ENCODE measurements at regions not wholly inside any gene's neighbourhood (a gene's known extent, or its start where the extent isn't known, plus 50 kb on each side); places are given as distances from the start of the nearest gene placed in this dataset.
"Not testable (repeated sequence)": the region's sequence is repeated elsewhere in the genome, so short reads cannot be mapped to it uniquely, and the experiment has no call there.

DNA sequence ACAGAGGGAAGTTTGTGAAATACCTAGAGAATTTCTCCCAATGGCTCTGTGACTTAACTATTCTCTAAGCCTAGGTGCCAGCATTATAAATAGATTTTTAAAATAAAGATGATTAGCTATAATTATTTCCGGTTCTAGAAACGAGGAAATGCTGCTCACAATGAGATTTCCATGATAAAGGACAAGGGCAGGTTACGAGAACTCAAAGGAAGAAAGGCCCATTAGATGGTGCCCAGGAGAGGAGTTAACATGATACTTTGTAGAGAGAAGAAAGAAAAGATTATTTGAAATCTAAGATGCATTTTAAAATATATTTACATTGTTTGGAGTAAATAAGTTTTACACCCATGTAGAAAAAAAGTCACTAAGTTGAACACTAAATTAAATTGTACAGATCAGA, 538.3 kb upstream of the PTGER4 start:
- no peaks in the 10 kb centered on the region for H3K9me3 ChIP-seq
- Mint-ChIP-seq H3K4me3 (no peak overlapping the region), H3K36me3 (peaks cover 3% of the 10 kb centered on the region), H3K4me1 (no peaks in the 10 kb centered on the region), H3K27me3 (no peaks in the 10 kb centered on the region), H3K27ac (no peak overlapping the region), H3K9me3 (no peaks in the 10 kb centered on the region)
- DNase-seq: no peak
- H3K4me1 ChIP-seq (ENCODE audit: control insufficient read depth in 1 of 2, extremely low read depth in 1 of 2, insufficient read depth in 2 of 2, low read length in 2 of 2): no peaks in the 10 kb centered on the region
- POLR2A ChIA-PET: interaction anchor here in 1 of 2 donors (0.7 kb wide), 1 partner anchor 542 kb away, joined by 3 read pairs; no protein-coding TSS in a partner anchor
- H3K36me3 ChIP-seq (ENCODE audit: control insufficient read depth in 2 of 2, extremely low read depth in 1 of 2, insufficient read depth in 1 of 2, low read length in 1 of 2): no peaks in the 10 kb centered on the region
- WGBS (ENCODE audit: insufficient coverage): 92% methylated on average over 3 of the region's 3 CpGs
- no peak overlapping the region for H3K27ac ChIP-seq (ENCODE audit: low read length)
- H3K4me3 ChIP-seq (ENCODE audit: control insufficient read depth in 1 of 2, extremely low read depth in 1 of 2, low read length in 1 of 2): no peak overlapping the region
- no peaks in the 10 kb centered on the region for H3K27me3 ChIP-seq (replicated peaks in 1 of 2; ENCODE audit: control insufficient read depth in 2 of 2, extremely low read depth in 1 of 2, insufficient read depth in 2 of 2, low read length in 1 of 2)
- no peak for ATAC-seq (replicated peaks in 1 of 4)
- CTCF ChIA-PET: no interaction called here

DNA sequence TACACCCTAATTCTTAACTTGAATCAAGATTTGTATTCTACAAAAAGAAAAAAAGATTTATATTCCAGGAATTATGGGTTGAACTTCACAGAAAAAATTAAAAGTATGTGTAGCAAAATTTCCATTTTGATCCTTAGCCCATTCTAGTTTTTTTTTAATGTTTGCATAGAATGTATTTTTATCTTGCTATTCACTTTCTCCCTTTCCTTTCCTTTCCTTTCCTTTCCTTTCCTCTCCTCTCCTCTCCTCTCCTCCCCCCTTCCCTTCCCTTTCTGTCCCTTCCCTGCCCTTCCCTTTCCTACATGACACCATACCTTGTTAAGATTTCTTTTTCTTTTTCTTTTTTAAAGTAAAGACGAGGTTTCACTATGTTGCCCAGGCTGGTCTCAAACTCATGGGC, 542.5 kb upstream of the PTGER4 start:
- ChIA-PET CTCF (no interaction called here), POLR2A (no interaction called here)
- no peak overlapping the region for H3K4me3 ChIP-seq (ENCODE audit: control insufficient read depth in 1 of 2, extremely low read depth in 1 of 2, low read length in 1 of 2)
- no CpG with 5 or more reads among the region's 1 CpG for WGBS (ENCODE audit: insufficient coverage)
- no peaks in the 10 kb centered on the region for H3K36me3 ChIP-seq (ENCODE audit: control insufficient read depth in 2 of 2, extremely low read depth in 1 of 2, insufficient read depth in 1 of 2, low read length in 1 of 2)
- H3K27me3 ChIP-seq (replicated peaks in 1 of 2; ENCODE audit: control insufficient read depth in 2 of 2, extremely low read depth in 1 of 2, insufficient read depth in 2 of 2, low read length in 1 of 2): no peaks in the 10 kb centered on the region
- Mint-ChIP-seq H3K27ac (no peak overlapping the region), H3K27me3 (no peaks in the 10 kb centered on the region), H3K9me3 (no peaks in the 10 kb centered on the region), H3K36me3 (no peaks in the 10 kb centered on the region), H3K4me1 (no peaks in the 10 kb centered on the region), H3K4me3 (no peak overlapping the region)
- H3K27ac ChIP-seq (ENCODE audit: low read length): no peak overlapping the region
- H3K9me3 ChIP-seq: no peaks in the 10 kb centered on the region
- DNase-seq: no peak
- no peak for ATAC-seq (replicated peaks in 1 of 4)
- H3K4me1 ChIP-seq (ENCODE audit: control insufficient read depth in 1 of 2, extremely low read depth in 1 of 2, insufficient read depth in 2 of 2, low read length in 2 of 2): no peaks in the 10 kb centered on the region

DNA sequence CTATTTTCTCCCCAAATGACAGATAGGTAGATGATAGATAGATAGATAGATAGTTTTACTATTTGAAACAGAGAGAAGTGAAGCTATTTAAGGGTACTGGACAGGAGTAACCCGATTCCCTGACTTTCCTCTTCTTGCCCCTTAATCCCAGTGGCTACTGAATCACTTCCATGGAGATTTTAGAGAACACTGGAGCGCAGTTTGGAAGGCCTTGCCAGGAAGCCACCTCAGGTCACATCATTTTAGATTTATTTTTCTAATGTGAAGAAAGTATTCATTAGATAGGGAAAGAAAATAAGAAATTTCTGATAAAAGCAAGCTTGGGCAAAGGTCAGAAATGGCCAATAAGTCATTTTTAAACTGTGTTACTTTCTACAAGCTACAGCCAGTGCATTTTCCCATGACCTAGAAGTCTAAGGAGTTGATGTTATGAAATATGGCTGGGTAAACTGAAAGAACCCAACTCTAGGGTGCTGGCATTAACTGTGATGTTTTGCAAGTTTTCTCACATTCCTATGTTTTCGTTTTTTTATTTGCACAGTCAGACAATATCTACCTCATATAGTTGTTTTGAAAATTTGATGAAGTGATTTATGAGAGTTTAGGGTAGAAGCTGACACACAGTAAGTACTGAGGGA, 544.7 kb upstream of the PTGER4 start:
- Mint-ChIP-seq H3K36me3 (no peaks in the 10 kb centered on the region), H3K27me3 (no peaks in the 10 kb centered on the region), H3K4me1 (no peaks in the 10 kb centered on the region), H3K4me3 (no peak overlapping the region), H3K9me3 (no peaks in the 10 kb centered on the region), H3K27ac (no peak overlapping the region)
- no peaks in the 10 kb centered on the region for H3K36me3 ChIP-seq (ENCODE audit: control insufficient read depth in 2 of 2, extremely low read depth in 1 of 2, insufficient read depth in 1 of 2, low read length in 1 of 2)
- DNase-seq: no peak
- H3K27ac ChIP-seq (ENCODE audit: low read length): no peak overlapping the region
- POLR2A ChIA-PET: no interaction called here
- no peaks in the 10 kb centered on the region for H3K4me1 ChIP-seq (ENCODE audit: control insufficient read depth in 1 of 2, extremely low read depth in 1 of 2, insufficient read depth in 2 of 2, low read length in 2 of 2)
- CTCF ChIA-PET: no interaction called here
- no peak overlapping the region for H3K4me3 ChIP-seq (ENCODE audit: control insufficient read depth in 1 of 2, extremely low read depth in 1 of 2, low read length in 1 of 2)
- no peaks in the 10 kb centered on the region for H3K9me3 ChIP-seq
- ATAC-seq (replicated peaks in 1 of 4): no peak
- H3K27me3 ChIP-seq (replicated peaks in 1 of 2; ENCODE audit: control insufficient read depth in 2 of 2, extremely low read depth in 1 of 2, insufficient read depth in 2 of 2, low read length in 1 of 2): no peaks in the 10 kb centered on the region
- no CpG with 5 or more reads among the region's 3 CpGs for WGBS (ENCODE audit: insufficient coverage)

DNA sequence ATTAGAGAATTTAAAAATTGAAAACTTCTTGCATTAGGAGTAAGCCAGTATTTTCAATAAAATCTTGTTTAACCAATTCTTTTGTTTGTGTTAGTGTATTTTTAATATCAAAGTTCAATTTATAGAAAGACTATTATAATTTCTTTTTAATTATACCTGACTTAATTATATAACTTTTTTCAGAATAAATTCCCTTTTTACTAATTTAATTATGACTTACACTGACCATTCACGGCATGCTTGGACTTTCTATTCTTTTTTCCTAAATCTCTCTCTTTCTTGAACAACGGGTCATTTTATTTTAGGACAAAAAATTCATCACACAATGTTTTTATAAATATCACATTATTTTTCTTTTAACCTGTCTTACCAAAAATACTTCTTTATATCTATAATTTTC, 555.3 kb upstream of the PTGER4 start:
- POLR2A ChIA-PET: no interaction called here

DNA sequence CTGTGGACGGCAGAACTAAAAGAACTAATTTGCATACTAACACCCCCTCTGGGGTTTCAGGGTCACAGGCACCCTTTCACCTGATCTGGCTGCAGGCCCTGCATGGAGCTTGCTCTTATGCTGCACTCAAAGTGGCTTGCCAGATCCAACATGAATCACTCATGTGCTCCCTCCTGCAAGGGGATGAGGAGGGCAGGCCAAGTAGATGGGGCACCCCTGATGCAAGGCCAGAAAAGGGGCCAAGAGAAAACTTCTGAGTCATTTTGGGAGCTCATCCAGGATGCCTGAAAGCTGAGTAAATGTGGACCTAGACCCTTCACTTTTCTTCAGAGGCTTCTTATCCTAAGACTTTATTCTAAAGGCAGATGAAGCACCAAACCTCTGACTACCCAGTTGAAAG, 558.5 kb upstream of the PTGER4 start:
- no peaks in the 10 kb centered on the region for H3K4me1 ChIP-seq (ENCODE audit: control insufficient read depth in 1 of 2, extremely low read depth in 1 of 2, insufficient read depth in 2 of 2, low read length in 2 of 2)
- 89% methylated on average over 1 of the region's 1 CpG for WGBS (ENCODE audit: insufficient coverage)
- CTCF ChIA-PET: no interaction called here
- Mint-ChIP-seq H3K4me3 (no peak overlapping the region), H3K4me1 (no peaks in the 10 kb centered on the region), H3K36me3 (no peaks in the 10 kb centered on the region), H3K9me3 (peaks cover 2 to 25% (median 8%) of the 10 kb centered on the region in 3 donors), H3K27ac (no peak overlapping the region), H3K27me3 (no peaks in the 10 kb centered on the region)
- ATAC-seq (replicated peaks in 1 of 4): no peak
- H3K36me3 ChIP-seq (ENCODE audit: control insufficient read depth in 2 of 2, extremely low read depth in 1 of 2, insufficient read depth in 1 of 2, low read length in 1 of 2): no peaks in the 10 kb centered on the region
- no peak overlapping the region for H3K4me3 ChIP-seq (ENCODE audit: control insufficient read depth in 1 of 2, extremely low read depth in 1 of 2, low read length in 1 of 2)
- POLR2A ChIA-PET: interaction anchor here in 1 of 2 donors (0.7 kb wide), 1 partner anchor 800 kb away, joined by 3 read pairs; no protein-coding TSS in a partner anchor
- H3K9me3 ChIP-seq: no peaks in the 10 kb centered on the region
- DNase-seq: no peak
- H3K27me3 ChIP-seq (replicated peaks in 1 of 2; ENCODE audit: control insufficient read depth in 2 of 2, extremely low read depth in 1 of 2, insufficient read depth in 2 of 2, low read length in 1 of 2): peaks cover 0 to 3% of the 10 kb centered on the region in 2 experiments
- H3K27ac ChIP-seq (ENCODE audit: low read length): no peak overlapping the region

More for the DNA sequence above, 555.3 kb upstream of the PTGER4 start:
- no CpG with 5 or more reads among the region's 2 CpGs for WGBS (ENCODE audit: insufficient coverage)
- H3K9me3 Mint-ChIP-seq: peaks cover 2 to 30% (median 15%) of the 10 kb centered on the region in 3 donors
- no peak overlapping the region for H3K27ac Mint-ChIP-seq
- no peaks in the 10 kb centered on the region for H3K4me1 ChIP-seq (ENCODE audit: control insufficient read depth in 1 of 2, extremely low read depth in 1 of 2, insufficient read depth in 2 of 2, low read length in 2 of 2)
- H3K27me3 Mint-ChIP-seq: no peaks in the 10 kb centered on the region
- H3K27ac ChIP-seq (ENCODE audit: low read length): no peak overlapping the region
- CTCF ChIA-PET: interaction anchor here in 1 of 2 donors (0.6 kb wide), 1 partner anchor 1587 kb away, joined by 3 read pairs; no protein-coding TSS in a partner anchor
- no peaks in the 10 kb centered on the region for H3K9me3 ChIP-seq
- no peak for DNase-seq
- no peaks in the 10 kb centered on the region for H3K36me3 ChIP-seq (ENCODE audit: control insufficient read depth in 2 of 2, extremely low read depth in 1 of 2, insufficient read depth in 1 of 2, low read length in 1 of 2)
- no peaks in the 10 kb centered on the region for H3K36me3 Mint-ChIP-seq
- no peak for ATAC-seq (replicated peaks in 1 of 4)
- H3K4me1 Mint-ChIP-seq: peaks cover 10 to 15% (median 14%) of the 10 kb centered on the region in 3 donors
- H3K4me3 Mint-ChIP-seq: no peak overlapping the region
- H3K4me3 ChIP-seq (ENCODE audit: control insufficient read depth in 1 of 2, extremely low read depth in 1 of 2, low read length in 1 of 2): no peak overlapping the region
- H3K27me3 ChIP-seq (replicated peaks in 1 of 2; ENCODE audit: control insufficient read depth in 2 of 2, extremely low read depth in 1 of 2, insufficient read depth in 2 of 2, low read length in 1 of 2): peaks cover 0 to 3% of the 10 kb centered on the region in 2 experiments

DNA sequence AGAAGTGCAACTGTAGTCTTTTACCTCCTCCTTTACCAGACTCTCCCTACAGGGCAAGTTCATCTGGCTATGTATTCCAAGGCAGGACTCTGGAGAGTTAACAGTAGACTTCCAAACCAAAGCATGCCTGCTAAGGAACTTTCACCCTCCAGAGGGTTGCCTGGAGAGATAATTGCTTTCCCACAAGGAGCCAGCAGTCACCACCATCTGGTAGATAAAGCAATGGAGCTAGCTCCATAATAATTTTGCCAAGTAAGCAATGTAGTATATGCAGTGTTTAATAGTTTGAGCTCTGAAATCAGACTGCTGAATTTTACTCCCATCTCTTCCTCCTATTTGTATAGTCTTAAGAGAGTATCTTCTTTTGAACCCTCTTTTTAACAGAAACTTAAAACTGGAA, 566.8 kb upstream of the PTGER4 start:
- Histone ChIP-seq H3K4me1 (ENCODE audit: control insufficient read depth in 1 of 2, extremely low read depth in 1 of 2, insufficient read depth in 2 of 2, low read length in 2 of 2) (no peaks in the 10 kb centered on the region), H3K4me3 (ENCODE audit: control insufficient read depth in 1 of 2, extremely low read depth in 1 of 2, low read length in 1 of 2) (no peak overlapping the region), H3K9me3 (no peaks in the 10 kb centered on the region), H3K36me3 (ENCODE audit: control insufficient read depth in 2 of 2, extremely low read depth in 1 of 2, insufficient read depth in 1 of 2, low read length in 1 of 2) (no peaks in the 10 kb centered on the region), H3K27me3 (replicated peaks in 1 of 2; ENCODE audit: control insufficient read depth in 2 of 2, extremely low read depth in 1 of 2, insufficient read depth in 2 of 2, low read length in 1 of 2) (no peaks in the 10 kb centered on the region), H3K27ac (ENCODE audit: low read length) (no peak overlapping the region)
- Mint-ChIP-seq H3K36me3 (no peaks in the 10 kb centered on the region), H3K27ac (no peak overlapping the region), H3K4me1 (no peaks in the 10 kb centered on the region), H3K9me3 (no peaks in the 10 kb centered on the region), H3K4me3 (no peak overlapping the region), H3K27me3 (peaks cover 2 to 10% of the 10 kb centered on the region in 2 donors)
- no peak for ATAC-seq (replicated peaks in 1 of 4)
- CTCF ChIA-PET: interaction anchor here in 1 of 2 donors (0.6 kb wide), 1 partner anchor 1695 kb away, joined by 6 read pairs; no protein-coding TSS in a partner anchor
- DNase-seq: no peak
- POLR2A ChIA-PET: no interaction called here

DNA sequence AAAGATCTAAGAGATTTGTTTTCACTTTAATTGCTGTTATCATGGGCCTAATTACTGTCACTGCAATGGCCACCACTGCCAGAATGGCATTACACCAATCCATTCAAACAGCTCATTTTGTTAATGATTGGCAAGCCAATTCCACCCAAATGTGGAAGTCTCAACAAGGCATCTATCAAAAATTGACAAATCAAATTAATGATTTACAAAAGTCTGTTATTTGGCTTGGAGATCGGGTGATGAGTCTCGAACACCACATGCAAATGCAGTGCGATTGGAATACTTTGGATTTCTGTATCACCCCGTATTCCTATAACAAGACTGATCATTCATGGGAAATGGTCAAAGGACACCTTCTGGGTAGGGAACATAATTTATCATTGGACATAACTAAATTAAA, 568.7 kb upstream of the PTGER4 start:
- H3K36me3 ChIP-seq (ENCODE audit: control insufficient read depth in 2 of 2, extremely low read depth in 1 of 2, insufficient read depth in 1 of 2, low read length in 1 of 2); CTCF ChIA-PET; H3K27me3 ChIP-seq (replicated peaks in 1 of 2; ENCODE audit: control insufficient read depth in 2 of 2, extremely low read depth in 1 of 2, insufficient read depth in 2 of 2, low read length in 1 of 2); H3K4me3 Mint-ChIP-seq; H3K27ac ChIP-seq (ENCODE audit: low read length); H3K4me3 ChIP-seq (ENCODE audit: control insufficient read depth in 1 of 2, extremely low read depth in 1 of 2, low read length in 1 of 2); H3K9me3 Mint-ChIP-seq; H3K36me3 Mint-ChIP-seq; H3K27ac Mint-ChIP-seq; POLR2A ChIA-PET; DNase-seq; H3K4me1 Mint-ChIP-seq; H3K4me1 ChIP-seq (ENCODE audit: control insufficient read depth in 1 of 2, extremely low read depth in 1 of 2, insufficient read depth in 2 of 2, low read length in 2 of 2); ATAC-seq (replicated peaks in 1 of 4); H3K9me3 ChIP-seq: not testable (repeated sequence)
- H3K27me3 Mint-ChIP-seq: peaks cover 2 to 10% of the 10 kb centered on the region in 2 donors
- no CpG with 5 or more reads among the region's 4 CpGs for WGBS (ENCODE audit: insufficient coverage)

All from T-cell (primary cell).